OCI-LY1 (cell line): ENCODE measurements at regions not wholly inside any gene's neighbourhood (a gene's known extent, or its start where the extent isn't known, plus 50 kb on each side); places are given as distances from the start of the nearest gene placed in this dataset.

ENCODE experiments used
- EZH2 ChIP-seq: fragments of 200-600 bp; sonication (generic), shearing (Covaris generic); IDR thresholded peaks from 2 replicates; pipeline ENCODE4 v1.8.0; 2017; ENCODE audit warnings: borderline replicate concordance, mixed run types, mild to moderate bottlenecking, antibody characterized with exemption, low read length, moderate library complexity, mixed read lengths
- TF ChIP-seq, protein P1 (sequence below): fragments of 200-600 bp; sonication (generic), shearing (Covaris generic); IDR thresholded peaks from 2 replicates; pipeline ENCODE4 v1.5.1; 2017; ENCODE audit warnings: mild to moderate bottlenecking, antibody characterized with exemption, low read length, moderate library complexity, mixed read lengths

GRCh38 chr10:6313111-6313895 lies 110.6 kb downstream of the PFKFB3 start:
- TF ChIP-seq, protein P1, sequence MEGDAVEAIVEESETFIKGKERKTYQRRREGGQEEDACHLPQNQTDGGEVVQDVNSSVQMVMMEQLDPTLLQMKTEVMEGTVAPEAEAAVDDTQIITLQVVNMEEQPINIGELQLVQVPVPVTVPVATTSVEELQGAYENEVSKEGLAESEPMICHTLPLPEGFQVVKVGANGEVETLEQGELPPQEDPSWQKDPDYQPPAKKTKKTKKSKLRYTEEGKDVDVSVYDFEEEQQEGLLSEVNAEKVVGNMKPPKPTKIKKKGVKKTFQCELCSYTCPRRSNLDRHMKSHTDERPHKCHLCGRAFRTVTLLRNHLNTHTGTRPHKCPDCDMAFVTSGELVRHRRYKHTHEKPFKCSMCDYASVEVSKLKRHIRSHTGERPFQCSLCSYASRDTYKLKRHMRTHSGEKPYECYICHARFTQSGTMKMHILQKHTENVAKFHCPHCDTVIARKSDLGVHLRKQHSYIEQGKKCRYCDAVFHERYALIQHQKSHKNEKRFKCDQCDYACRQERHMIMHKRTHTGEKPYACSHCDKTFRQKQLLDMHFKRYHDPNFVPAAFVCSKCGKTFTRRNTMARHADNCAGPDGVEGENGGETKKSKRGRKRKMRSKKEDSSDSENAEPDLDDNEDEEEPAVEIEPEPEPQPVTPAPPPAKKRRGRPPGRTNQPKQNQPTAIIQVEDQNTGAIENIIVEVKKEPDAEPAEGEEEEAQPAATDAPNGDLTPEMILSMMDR, result no peak
- no peak for TF ChIP-seq EZH2
